Spleen (tissue), 7 donors: ENCODE measurements at regions not wholly inside any gene's neighbourhood (a gene's known extent, or its start where the extent isn't known, plus 50 kb on each side); places are given as distances from the start of the nearest gene placed in this dataset.

ENCODE experiments used
- CTCF ChIP-seq, 11 experiments: fragments of 200-600 bp in 7 of 11; fragments of 450-650 bp in 4 of 11; sonication (generic) in 4 of 11; IDR thresholded peaks in 8 of 11; conservative IDR thresholded peaks in 3 of 11; 1 replicate in 7 of 11; 2 replicates in 4 of 11; pipeline versions ENCODE4 v1.4.0 to v1.8.0; 2016 to 2021; ENCODE audit warnings: antibody characterized with exemption in 11 of 11, inconsistent platforms in 4 of 11, mild to moderate bottlenecking in 1 of 11
- POLR2A ChIP-seq, 3 donors: fragments of 450-650 bp; IDR thresholded peaks; one replicate each; pipeline ENCODE4 v1.5.1; 2017; ENCODE audit warnings: antibody characterized with exemption in 3 of 3, mild to moderate bottlenecking in 1 of 3
- donor health status: DM: no; HTN: no; CAD: no; lungs with moderate emphysema.
- donor health status: DM: no; HTN: no; CAD: no.
- donor health status: DM: no; HTN: no; CAD: no.

- TF ChIP-seq POLR2A (IDR thresholded peaks at IDR 0.05) (no peak), CTCF (IDR thresholded peaks at IDR 0.05 in 8 of 11, conservative IDR thresholded peaks at IDR 0.05 in 3 of 11) (no peak)
Measured at GRCh38 chr2:5094192-5094591, 598.0 kb upstream of the SOX11 start.
